WTC11 (cell line): ENCODE measurements at regions not wholly inside any gene's neighbourhood (a gene's known extent, or its start where the extent isn't known, plus 50 kb on each side); places are given as distances from the start of the nearest gene placed in this dataset.

ENCODE experiments used
- ATAC-seq: fragments of 200-7000 bp; cut with Tn5 transposase; 2 replicates; pipeline ENCODE4 v1.10.0; 2021; ENCODE audit warnings: mild to moderate bottlenecking, moderate library complexity
- CTCF ChIA-PET: fragments of 300-600 bp; sonication (Branson Sonifier 250); formaldehyde crosslinking; loops from one replicate; lab custom pipeline; 2021; ENCODE audit warnings: antibody characterized with exemption; lab: Charles Lee
- POLR2A ChIA-PET: fragments of 350-600 bp; sonication (Branson Sonifier 250); formaldehyde crosslinking; loops from one replicate; lab custom pipeline; 2021; ENCODE audit warnings: antibody characterized with exemption; lab: Charles Lee
- DNase-seq: peaks from one replicate; pipeline ENCODE4 v3.0.0; 2021; ENCODE audit warnings: low spot score
- H3K27ac Mint-ChIP-seq: 2 replicates; pipeline ENCODE4 v1.8.0; 2021; ENCODE audit warnings: mixed read lengths
- H3K27me3 Mint-ChIP-seq: 2 replicates; pipeline ENCODE4 v1.8.0; 2021; ENCODE audit warnings: low read depth, mild to moderate bottlenecking, moderate library complexity, mixed read lengths
- H3K36me3 Mint-ChIP-seq: 2 replicates; pipeline ENCODE4 v1.8.0; 2021; ENCODE audit warnings: mixed read lengths
- H3K4me1 Mint-ChIP-seq: 2 replicates; pipeline ENCODE4 v1.8.0; 2022; ENCODE audit warnings: mixed read lengths
- H3K4me3 Mint-ChIP-seq: 2 replicates; pipeline ENCODE4 v1.8.0; 2021; ENCODE audit warnings: mild to moderate bottlenecking, moderate library complexity, mixed read lengths
- H3K9me3 Mint-ChIP-seq: 2 replicates; pipeline ENCODE4 v1.8.0; 2021; ENCODE audit warnings: mixed read lengths
- CREB1 ChIP-seq: sonication (generic); formaldehyde crosslinking; IDR thresholded peaks from 2 replicates; pipeline ENCODE4 v1.8.0; 2023; ENCODE audit warnings: mild to moderate bottlenecking, missing genetic modification reagents
- ELF4 ChIP-seq: sonication (generic); formaldehyde crosslinking; IDR thresholded peaks from 2 replicates; pipeline ENCODE4 v1.8.1; 2022; ENCODE audit warnings: low read depth, mild to moderate bottlenecking, moderate library complexity, missing genetic modification reagents
- GABPB1 ChIP-seq: sonication (generic); formaldehyde crosslinking; IDR thresholded peaks from 2 replicates; pipeline ENCODE4 v1.8.1; 2023; ENCODE audit warnings: mild to moderate bottlenecking, missing genetic modification reagents
- GRHL2 ChIP-seq: fragments of 250-450 bp; sonication (Bioruptor Pico); IDR thresholded peaks from 2 replicates; pipeline ENCODE4 v1.8.0; 2022; ENCODE audit warnings: mild to moderate bottlenecking, moderate library complexity; ENCODE audit not compliant: insufficient replicate concordance, severe bottlenecking
- MXD4 ChIP-seq: fragments of 250-450 bp; sonication (Bioruptor Pico); IDR thresholded peaks from 2 replicates; pipeline ENCODE4 v1.8.0; 2021; ENCODE audit warnings: mild to moderate bottlenecking, moderate library complexity, borderline replicate concordance
- NFATC4 ChIP-seq: fragments of 250-450 bp; sonication (Bioruptor Pico); IDR thresholded peaks from 2 replicates; pipeline ENCODE4 v1.9.0; 2021; ENCODE audit warnings: mild to moderate bottlenecking
- NR3C1 ChIP-seq: sonication (generic); formaldehyde crosslinking; conservative IDR thresholded peaks from 2 replicates; pipeline ENCODE4 v1.8.1; 2023; ENCODE audit warnings: low read depth, mild to moderate bottlenecking, missing genetic modification reagents
- OVOL2 ChIP-seq: fragments of 250-450 bp; sonication (Bioruptor Pico); IDR thresholded peaks from 2 replicates; pipeline ENCODE4 v1.9.0; 2021; ENCODE audit warnings: mild to moderate bottlenecking, borderline replicate concordance
- SMAD4 ChIP-seq: sonication (generic); formaldehyde crosslinking; IDR thresholded peaks from 2 replicates; pipeline ENCODE4 v1.8.0; 2022; ENCODE audit warnings: mild to moderate bottlenecking, missing genetic modification reagents
- TCF7 ChIP-seq: sonication (generic); formaldehyde crosslinking; IDR thresholded peaks from 2 replicates; pipeline ENCODE4 v1.8.0; 2022; ENCODE audit warnings: mild to moderate bottlenecking, low read depth, missing genetic modification reagents, moderate library complexity
- ZBTB21 ChIP-seq: sonication (generic); formaldehyde crosslinking; IDR thresholded peaks from 2 replicates; pipeline ENCODE4 v1.8.1; 2023; ENCODE audit warnings: mild to moderate bottlenecking, missing genetic modification reagents, borderline replicate concordance
- ZNF317 ChIP-seq: sonication (generic); formaldehyde crosslinking; IDR thresholded peaks from 2 replicates; pipeline ENCODE4 v1.8.1; 2023; ENCODE audit warnings: low read depth, mild to moderate bottlenecking, moderate library complexity, missing genetic modification reagents, borderline replicate concordance
- ZNF671 ChIP-seq: fragments of 250-450 bp; sonication (Bioruptor Pico); IDR thresholded peaks from 2 replicates; pipeline ENCODE4 v1.8.0; 2021; ENCODE audit warnings: mild to moderate bottlenecking
- TF ChIP-seq, protein P1 (sequence below): fragments of 250-450 bp; sonication (Bioruptor Pico); conservative IDR thresholded peaks from 2 replicates; pipeline ENCODE4 v1.9.0; 2021; ENCODE audit warnings: mild to moderate bottlenecking
- TF ChIP-seq, protein P2 (sequence below): sonication (generic); formaldehyde crosslinking; IDR thresholded peaks from 2 replicates; pipeline ENCODE4 v1.8.1; 2022; ENCODE audit warnings: low read depth, missing genetic modification reagents, borderline replicate concordance
- TF ChIP-seq, protein P3 (sequence below): fragments of 250-450 bp; sonication (Bioruptor Pico); IDR thresholded peaks from 2 replicates; pipeline ENCODE4 v1.9.0; 2021; ENCODE audit warnings: mild to moderate bottlenecking
- TF ChIP-seq, protein P4 (sequence below): sonication (generic); formaldehyde crosslinking; conservative IDR thresholded peaks from 2 replicates; pipeline ENCODE4 v1.8.1; 2023; ENCODE audit warnings: mild to moderate bottlenecking, low read depth, missing genetic modification reagents, moderate library complexity
- TF ChIP-seq, protein P5 (sequence below): fragments of 250-450 bp; sonication (Bioruptor Pico); IDR thresholded peaks from 2 replicates; pipeline ENCODE4 v1.9.0; 2021; ENCODE audit warnings: mild to moderate bottlenecking
- TF ChIP-seq, protein P6 (sequence below): sonication (generic); formaldehyde crosslinking; IDR thresholded peaks from 2 replicates; pipeline ENCODE4 v1.8.1; 2023; ENCODE audit warnings: mild to moderate bottlenecking, missing genetic modification reagents, moderate library complexity
- TF ChIP-seq, protein P7 (sequence below): sonication (generic); formaldehyde crosslinking; IDR thresholded peaks from 2 replicates; pipeline ENCODE4 v1.8.1; 2023; ENCODE audit warnings: mild to moderate bottlenecking, missing genetic modification reagents, moderate library complexity

DNA sequence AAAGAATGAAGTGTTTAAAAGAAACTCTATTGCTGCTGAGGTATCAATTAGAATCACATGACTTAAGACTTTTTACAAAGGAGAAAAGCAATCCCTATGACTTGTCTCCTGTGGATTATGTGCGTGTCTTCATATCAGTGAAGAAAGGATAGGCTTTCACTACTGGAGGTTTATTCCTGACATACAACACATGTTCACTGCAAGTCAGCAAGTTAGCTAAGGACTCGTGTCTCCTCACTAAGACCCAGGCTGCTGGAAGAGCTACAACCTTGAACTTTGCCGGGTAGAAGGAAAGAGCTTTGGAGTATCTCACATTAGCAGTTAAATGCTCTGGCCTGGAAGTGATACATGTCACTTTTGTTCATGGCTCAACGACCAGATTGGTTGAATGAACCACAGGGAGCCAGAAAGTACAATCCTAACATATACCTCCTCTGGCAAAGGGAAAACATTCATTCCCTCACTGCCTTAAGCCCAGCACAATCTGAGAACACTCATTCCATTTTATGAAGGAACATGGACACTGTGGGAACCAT is 215.3 kb downstream of the RNF152 start:
- DNase-seq, result no peak
- Mint-ChIP-seq H3K27ac (no peak overlapping the region), H3K9me3 (peaks cover 29% of the 10 kb centered on the region), H3K27me3 (no peaks in the 10 kb centered on the region; the same call in 1 of the 2 replicates), H3K4me3 (no peak overlapping the region), H3K36me3 (peaks cover 19% of the 10 kb centered on the region), H3K4me1 (peaks cover 9% of the 10 kb centered on the region)
- ChIA-PET POLR2A (no interaction called here), CTCF (no interaction called here)
- ATAC-seq, result no peak
- TF ChIP-seq ELF4 (CRISPR knock-in tag) (no peak), GRHL2 (CRISPR knock-in tag) (no peak), ZNF671 (CRISPR knock-in tag) (no peak), NR3C1 (CRISPR knock-in tag) (no peak), TCF7 (CRISPR knock-in tag) (no peak), CREB1 (CRISPR knock-in tag) (no peak), MXD4 (CRISPR knock-in tag) (no peak), OVOL2 (no peak), GABPB1 (CRISPR knock-in tag) (no peak), ZNF317 (CRISPR knock-in tag) (no peak), SMAD4 (no peak), NFATC4 (CRISPR knock-in tag) (no peak), ZBTB21 (CRISPR knock-in tag) (no peak)
- TF ChIP-seq, protein P1, sequence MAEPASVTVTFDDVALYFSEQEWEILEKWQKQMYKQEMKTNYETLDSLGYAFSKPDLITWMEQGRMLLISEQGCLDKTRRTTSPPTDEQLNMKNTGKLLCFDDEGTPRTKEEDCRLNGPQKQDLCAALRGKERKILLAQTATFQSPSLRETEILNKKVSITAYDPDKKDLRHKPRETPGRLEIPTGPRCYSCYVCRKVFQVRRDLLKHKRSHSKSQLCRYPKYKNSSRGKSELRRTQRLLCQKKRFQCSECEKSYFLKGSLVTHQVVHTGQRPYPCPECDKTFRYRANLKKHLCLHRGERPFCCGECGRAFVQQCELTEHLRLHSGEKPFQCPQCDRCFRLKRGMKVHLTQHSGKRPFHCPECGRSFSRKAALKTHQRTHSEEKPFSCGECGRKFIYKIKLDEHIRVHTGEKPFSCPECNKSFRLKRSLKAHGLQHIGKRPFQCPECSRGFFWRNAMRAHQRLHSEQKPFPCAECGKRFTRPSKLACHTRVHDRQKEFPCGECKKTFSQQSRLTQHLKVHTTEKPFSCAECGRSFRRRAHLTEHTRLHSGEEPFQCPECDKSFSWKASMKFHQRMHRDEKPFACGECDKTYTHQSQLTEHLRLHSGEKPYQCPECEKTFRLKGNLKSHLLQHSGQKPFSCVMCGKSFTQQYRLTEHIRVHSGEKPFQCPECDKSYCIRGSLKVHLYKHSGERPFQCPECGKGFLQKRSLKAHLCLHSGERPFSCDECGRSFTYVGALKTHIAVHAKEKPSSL (CRISPR knock-in tag), result no peak
- TF ChIP-seq, protein P2, sequence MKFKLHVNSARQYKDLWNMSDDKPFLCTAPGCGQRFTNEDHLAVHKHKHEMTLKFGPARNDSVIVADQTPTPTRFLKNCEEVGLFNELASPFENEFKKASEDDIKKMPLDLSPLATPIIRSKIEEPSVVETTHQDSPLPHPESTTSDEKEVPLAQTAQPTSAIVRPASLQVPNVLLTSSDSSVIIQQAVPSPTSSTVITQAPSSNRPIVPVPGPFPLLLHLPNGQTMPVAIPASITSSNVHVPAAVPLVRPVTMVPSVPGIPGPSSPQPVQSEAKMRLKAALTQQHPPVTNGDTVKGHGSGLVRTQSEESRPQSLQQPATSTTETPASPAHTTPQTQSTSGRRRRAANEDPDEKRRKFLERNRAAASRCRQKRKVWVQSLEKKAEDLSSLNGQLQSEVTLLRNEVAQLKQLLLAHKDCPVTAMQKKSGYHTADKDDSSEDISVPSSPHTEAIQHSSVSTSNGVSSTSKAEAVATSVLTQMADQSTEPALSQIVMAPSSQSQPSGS (CRISPR knock-in tag), result no peak
- TF ChIP-seq, protein P3, sequence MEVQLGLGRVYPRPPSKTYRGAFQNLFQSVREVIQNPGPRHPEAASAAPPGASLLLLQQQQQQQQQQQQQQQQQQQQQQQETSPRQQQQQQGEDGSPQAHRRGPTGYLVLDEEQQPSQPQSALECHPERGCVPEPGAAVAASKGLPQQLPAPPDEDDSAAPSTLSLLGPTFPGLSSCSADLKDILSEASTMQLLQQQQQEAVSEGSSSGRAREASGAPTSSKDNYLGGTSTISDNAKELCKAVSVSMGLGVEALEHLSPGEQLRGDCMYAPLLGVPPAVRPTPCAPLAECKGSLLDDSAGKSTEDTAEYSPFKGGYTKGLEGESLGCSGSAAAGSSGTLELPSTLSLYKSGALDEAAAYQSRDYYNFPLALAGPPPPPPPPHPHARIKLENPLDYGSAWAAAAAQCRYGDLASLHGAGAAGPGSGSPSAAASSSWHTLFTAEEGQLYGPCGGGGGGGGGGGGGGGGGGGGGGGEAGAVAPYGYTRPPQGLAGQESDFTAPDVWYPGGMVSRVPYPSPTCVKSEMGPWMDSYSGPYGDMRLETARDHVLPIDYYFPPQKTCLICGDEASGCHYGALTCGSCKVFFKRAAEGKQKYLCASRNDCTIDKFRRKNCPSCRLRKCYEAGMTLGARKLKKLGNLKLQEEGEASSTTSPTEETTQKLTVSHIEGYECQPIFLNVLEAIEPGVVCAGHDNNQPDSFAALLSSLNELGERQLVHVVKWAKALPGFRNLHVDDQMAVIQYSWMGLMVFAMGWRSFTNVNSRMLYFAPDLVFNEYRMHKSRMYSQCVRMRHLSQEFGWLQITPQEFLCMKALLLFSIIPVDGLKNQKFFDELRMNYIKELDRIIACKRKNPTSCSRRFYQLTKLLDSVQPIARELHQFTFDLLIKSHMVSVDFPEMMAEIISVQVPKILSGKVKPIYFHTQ (CRISPR knock-in tag), result no peak
- TF ChIP-seq, protein P4, sequence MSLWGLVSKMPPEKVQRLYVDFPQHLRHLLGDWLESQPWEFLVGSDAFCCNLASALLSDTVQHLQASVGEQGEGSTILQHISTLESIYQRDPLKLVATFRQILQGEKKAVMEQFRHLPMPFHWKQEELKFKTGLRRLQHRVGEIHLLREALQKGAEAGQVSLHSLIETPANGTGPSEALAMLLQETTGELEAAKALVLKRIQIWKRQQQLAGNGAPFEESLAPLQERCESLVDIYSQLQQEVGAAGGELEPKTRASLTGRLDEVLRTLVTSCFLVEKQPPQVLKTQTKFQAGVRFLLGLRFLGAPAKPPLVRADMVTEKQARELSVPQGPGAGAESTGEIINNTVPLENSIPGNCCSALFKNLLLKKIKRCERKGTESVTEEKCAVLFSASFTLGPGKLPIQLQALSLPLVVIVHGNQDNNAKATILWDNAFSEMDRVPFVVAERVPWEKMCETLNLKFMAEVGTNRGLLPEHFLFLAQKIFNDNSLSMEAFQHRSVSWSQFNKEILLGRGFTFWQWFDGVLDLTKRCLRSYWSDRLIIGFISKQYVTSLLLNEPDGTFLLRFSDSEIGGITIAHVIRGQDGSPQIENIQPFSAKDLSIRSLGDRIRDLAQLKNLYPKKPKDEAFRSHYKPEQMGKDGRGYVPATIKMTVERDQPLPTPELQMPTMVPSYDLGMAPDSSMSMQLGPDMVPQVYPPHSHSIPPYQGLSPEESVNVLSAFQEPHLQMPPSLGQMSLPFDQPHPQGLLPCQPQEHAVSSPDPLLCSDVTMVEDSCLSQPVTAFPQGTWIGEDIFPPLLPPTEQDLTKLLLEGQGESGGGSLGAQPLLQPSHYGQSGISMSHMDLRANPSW (CRISPR knock-in tag), result no peak
- TF ChIP-seq, protein P5, sequence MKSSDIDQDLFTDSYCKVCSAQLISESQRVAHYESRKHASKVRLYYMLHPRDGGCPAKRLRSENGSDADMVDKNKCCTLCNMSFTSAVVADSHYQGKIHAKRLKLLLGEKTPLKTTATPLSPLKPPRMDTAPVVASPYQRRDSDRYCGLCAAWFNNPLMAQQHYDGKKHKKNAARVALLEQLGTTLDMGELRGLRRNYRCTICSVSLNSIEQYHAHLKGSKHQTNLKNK (CRISPR knock-in tag), result no peak
- TF ChIP-seq, protein P6, sequence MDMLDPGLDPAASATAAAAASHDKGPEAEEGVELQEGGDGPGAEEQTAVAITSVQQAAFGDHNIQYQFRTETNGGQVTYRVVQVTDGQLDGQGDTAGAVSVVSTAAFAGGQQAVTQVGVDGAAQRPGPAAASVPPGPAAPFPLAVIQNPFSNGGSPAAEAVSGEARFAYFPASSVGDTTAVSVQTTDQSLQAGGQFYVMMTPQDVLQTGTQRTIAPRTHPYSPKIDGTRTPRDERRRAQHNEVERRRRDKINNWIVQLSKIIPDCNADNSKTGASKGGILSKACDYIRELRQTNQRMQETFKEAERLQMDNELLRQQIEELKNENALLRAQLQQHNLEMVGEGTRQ (CRISPR knock-in tag), result no peak
- TF ChIP-seq, protein P7, sequence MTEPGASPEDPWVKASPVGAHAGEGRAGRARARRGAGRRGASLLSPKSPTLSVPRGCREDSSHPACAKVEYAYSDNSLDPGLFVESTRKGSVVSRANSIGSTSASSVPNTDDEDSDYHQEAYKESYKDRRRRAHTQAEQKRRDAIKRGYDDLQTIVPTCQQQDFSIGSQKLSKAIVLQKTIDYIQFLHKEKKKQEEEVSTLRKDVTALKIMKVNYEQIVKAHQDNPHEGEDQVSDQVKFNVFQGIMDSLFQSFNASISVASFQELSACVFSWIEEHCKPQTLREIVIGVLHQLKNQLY, result no peak
